Trophoblast cell (in vitro differentiated cells and primary cell): ENCODE measurements at regions not wholly inside any gene's neighbourhood (a gene's known extent, or its start where the extent isn't known, plus 50 kb on each side); places are given as distances from the start of the nearest gene placed in this dataset.

Source experiments
- DNase-seq, 2 donors: peaks; one replicate each; pipeline ENCODE4 v3.0.0-alpha.2; 2016
- H2AFZ ChIP-seq: 2 replicates; pipeline ENCODE4 v1.6.1; 2013; ENCODE audit warnings: low read length, moderate library complexity, mild to moderate bottlenecking; ENCODE audit not compliant: insufficient read depth, poor library complexity
- H2AK5ac ChIP-seq: 2 replicates; pipeline ENCODE4 v1.6.1; 2013; ENCODE audit warnings: mild to moderate bottlenecking, low read length
- H2BK120ac ChIP-seq: 2 replicates; pipeline ENCODE4 v1.6.1; 2013; ENCODE audit warnings: low read length, mild to moderate bottlenecking, moderate library complexity; ENCODE audit not compliant: insufficient read depth, poor library complexity
- H2BK12ac ChIP-seq: 2 replicates; pipeline ENCODE4 v1.6.1; 2013; ENCODE audit warnings: mild to moderate bottlenecking, low read length, moderate library complexity
- H2BK5ac ChIP-seq: 2 replicates; pipeline ENCODE4 v1.6.1; 2013; ENCODE audit warnings: low read length, low read depth, moderate library complexity, mild to moderate bottlenecking; ENCODE audit not compliant: poor library complexity
- H3K14ac ChIP-seq: 2 replicates; pipeline ENCODE4 v1.6.1; 2013; ENCODE audit warnings: mild to moderate bottlenecking, low read length
- H3K18ac ChIP-seq: 2 replicates; pipeline ENCODE4 v1.6.1; 2013; ENCODE audit warnings: mild to moderate bottlenecking, low read length
- H3K23ac ChIP-seq: 2 replicates; pipeline ENCODE4 v1.6.1; 2013; ENCODE audit warnings: low read length
- H3K27ac ChIP-seq: 2 replicates; pipeline ENCODE4 v1.5.1; 2013; ENCODE audit warnings: low read depth, mild to moderate bottlenecking, inconsistent platforms, low read length, moderate library complexity
- H3K27me3 ChIP-seq: 2 replicates; pipeline ENCODE4 v1.6.1; 2013; ENCODE audit warnings: inconsistent platforms, mild to moderate bottlenecking, low read length, moderate library complexity; ENCODE audit not compliant: insufficient read depth
- H3K36me3 ChIP-seq, 2 experiments: 1 replicate in 1 of 2; 2 replicates in 1 of 2; pipeline ENCODE4 v1.6.1; 2013; ENCODE audit warnings: low read length in 2 of 2, mild to moderate bottlenecking in 2 of 2, moderate library complexity in 1 of 2; ENCODE audit not compliant: insufficient read depth in 2 of 2, control insufficient read depth in 1 of 2
- H3K4ac ChIP-seq: 2 replicates; pipeline ENCODE4 v1.6.1; 2013; ENCODE audit warnings: low read depth, mild to moderate bottlenecking, low read length, moderate library complexity
- H3K4me1 ChIP-seq, 2 experiments: 1 replicate in 1 of 2; 2 replicates in 1 of 2; pipeline ENCODE4 v1.6.1; 2013; ENCODE audit warnings: low read length in 2 of 2, mild to moderate bottlenecking in 2 of 2, moderate library complexity in 1 of 2; ENCODE audit not compliant: insufficient read depth in 2 of 2, control insufficient read depth in 1 of 2
- H3K4me2 ChIP-seq: 2 replicates; pipeline ENCODE4 v1.6.1; 2013; ENCODE audit warnings: inconsistent platforms, mild to moderate bottlenecking, low read length, moderate library complexity
- H3K4me3 ChIP-seq: 2 replicates; pipeline ENCODE4 v1.5.1; 2013; ENCODE audit warnings: mild to moderate bottlenecking, low read depth, low read length, inconsistent platforms
- H3K79me1 ChIP-seq: one replicate; pipeline ENCODE4 v1.6.1; 2013; ENCODE audit warnings: low read length
- H3K79me2 ChIP-seq: 2 replicates; pipeline ENCODE4 v1.6.1; 2013; ENCODE audit warnings: low read length, mild to moderate bottlenecking; ENCODE audit not compliant: control insufficient read depth, insufficient read depth, poor library complexity
- H3K9ac ChIP-seq: 2 replicates; pipeline ENCODE4 v1.6.1; 2013; ENCODE audit warnings: mild to moderate bottlenecking, low read length
- H3K9me3 ChIP-seq: 2 replicates; pipeline ENCODE4 v1.6.1; 2013; ENCODE audit warnings: low read depth, mild to moderate bottlenecking, control low read depth, inconsistent platforms, low read length; ENCODE audit not compliant: insufficient read depth
- H4K12ac ChIP-seq: 2 replicates; pipeline ENCODE4 v1.6.1; 2013; ENCODE audit warnings: low read depth, mild to moderate bottlenecking, low read length, moderate library complexity
- H4K8ac ChIP-seq: 2 replicates; pipeline ENCODE4 v1.6.1; 2013; ENCODE audit warnings: low read depth, mild to moderate bottlenecking, low read length, moderate library complexity
- H4K91ac ChIP-seq: one replicate; pipeline ENCODE4 v1.6.1; 2013; ENCODE audit warnings: low read depth, mild to moderate bottlenecking, low read length, moderate library complexity
- WGBS: extraction: QIAGEN DNeasy Blood & Tissue Kit; methylation state at CpG from one replicate; pipeline ENCODE4 v1.1.7; 2013; ENCODE audit warnings: missing lambda C conversion rate; ENCODE audit not compliant: insufficient read length, insufficient coverage; ENCODE audit errors: extremely low coverage; 5-methylcytosine and 5-hydroxymethylcytosine counted together

GRCh38 chr4:141576585-141577110 is 59.7 kb upstream of the IL15 start:
- H3K4ac ChIP-seq = no peak overlapping the region
- no peaks in the 10 kb centered on the region for H3K4me1 ChIP-seq
- no peak overlapping the region for H3K27ac ChIP-seq
- H3K36me3 ChIP-seq = no peaks in the 10 kb centered on the region
- H3K27me3 ChIP-seq = no peaks in the 10 kb centered on the region
- H3K14ac ChIP-seq = no peak overlapping the region
- H2AFZ ChIP-seq = no peak overlapping the region
- DNase-seq = no peak
- H3K23ac ChIP-seq = no peak overlapping the region
- no peak overlapping the region for H2BK12ac ChIP-seq
- no peaks in the 10 kb centered on the region for H3K9me3 ChIP-seq
- no peak overlapping the region for H2BK5ac ChIP-seq
- H3K79me2 ChIP-seq = no peaks in the 10 kb centered on the region
- H2BK120ac ChIP-seq = no peak overlapping the region
- no peak overlapping the region for H3K4me3 ChIP-seq
- H3K9ac ChIP-seq = no peak overlapping the region
- no peak overlapping the region for H2AK5ac ChIP-seq
- H3K4me2 ChIP-seq = no peak overlapping the region
- H4K8ac ChIP-seq = no peak overlapping the region
- no peak overlapping the region for H4K12ac ChIP-seq
- no peaks in the 10 kb centered on the region for H3K79me1 ChIP-seq
- H3K18ac ChIP-seq = no peak overlapping the region
- H4K91ac ChIP-seq = no peak overlapping the region
- WGBS = no CpG with 5 or more reads among the region's 8 CpGs

GRCh38 chr4:141578451-141578850 is 57.9 kb upstream of the IL15 start:
- Histone ChIP-seq H3K18ac (no peak overlapping the region), H3K9ac (no peak overlapping the region), H2BK12ac (no peak overlapping the region), H2AFZ (no peak overlapping the region), H3K79me1 (no peaks in the 10 kb centered on the region), H3K4ac (no peak overlapping the region), H3K4me2 (no peak overlapping the region), H4K12ac (no peak overlapping the region), H3K23ac (no peak overlapping the region), H3K4me3 (no peak overlapping the region), H3K36me3 (no peaks in the 10 kb centered on the region), H4K91ac (no peak overlapping the region), H2BK120ac (no peak overlapping the region), H4K8ac (no peak overlapping the region), H2AK5ac (no peak overlapping the region), H3K27me3 (no peaks in the 10 kb centered on the region), H3K27ac (no peak overlapping the region), H3K14ac (no peak overlapping the region), H3K9me3 (no peaks in the 10 kb centered on the region), H3K4me1 (no peaks in the 10 kb centered on the region), H3K79me2 (no peaks in the 10 kb centered on the region), H2BK5ac (no peak overlapping the region)
- no peak for DNase-seq

GRCh38 chr4:141580523-141580922 is 55.9 kb upstream of the IL15 start:
- Histone ChIP-seq H3K4me2 (no peak overlapping the region), H3K27ac (no peak overlapping the region), H2BK12ac (no peak overlapping the region), H4K91ac (no peak overlapping the region), H3K9me3 (no peaks in the 10 kb centered on the region), H3K79me2 (no peaks in the 10 kb centered on the region), H3K4me3 (no peak overlapping the region), H3K4me1 (no peaks in the 10 kb centered on the region), H4K8ac (no peak overlapping the region), H3K79me1 (no peaks in the 10 kb centered on the region), H3K4ac (no peak overlapping the region), H2AK5ac (no peak overlapping the region), H3K23ac (no peak overlapping the region), H2BK120ac (no peak overlapping the region), H2AFZ (no peak overlapping the region), H2BK5ac (no peak overlapping the region), H4K12ac (no peak overlapping the region), H3K9ac (no peak overlapping the region), H3K18ac (no peak overlapping the region), H3K27me3 (no peaks in the 10 kb centered on the region), H3K14ac (no peak overlapping the region), H3K36me3 (no peaks in the 10 kb centered on the region)
- DNase-seq = no peak
